Ishikawa (cell line): ENCODE measurements at regions not wholly inside any gene's neighbourhood (a gene's known extent, or its start where the extent isn't known, plus 50 kb on each side); places are given as distances from the start of the nearest gene placed in this dataset.

ENCODE experiments used
- CEBPB ChIP-seq: IDR thresholded peaks from 2 replicates; pipeline ENCODE4 v1.6.1; 2012
- CREB1 ChIP-seq: IDR thresholded peaks from 2 replicates; pipeline ENCODE4 v1.6.1; 2012; ENCODE audit warnings: low read depth
- EGR1 ChIP-seq: IDR thresholded peaks from 2 replicates; pipeline ENCODE4 v1.6.1; 2012
- EP300 ChIP-seq: IDR thresholded peaks from 2 replicates; pipeline ENCODE4 v1.6.1; 2012; ENCODE audit warnings: borderline replicate concordance
- FOXM1 ChIP-seq: IDR thresholded peaks from 2 replicates; pipeline ENCODE4 v1.6.1; 2012; ENCODE audit warnings: low read depth, borderline replicate concordance
- MAX ChIP-seq: IDR thresholded peaks from 2 replicates; pipeline ENCODE4 v1.6.1; 2012
- NFIC ChIP-seq: IDR thresholded peaks from 2 replicates; pipeline ENCODE4 v1.6.1; 2012
- RAD21 ChIP-seq: IDR thresholded peaks from 2 replicates; pipeline ENCODE4 v1.6.1; 2012; ENCODE audit warnings: low read depth
- REST ChIP-seq: IDR thresholded peaks from 2 replicates; pipeline ENCODE4 v1.6.1; 2012; ENCODE audit warnings: low read depth, mild to moderate bottlenecking
- TAF1 ChIP-seq: IDR thresholded peaks from 2 replicates; pipeline ENCODE4 v1.6.1; 2012; ENCODE audit warnings: low read depth, mild to moderate bottlenecking
- TCF12 ChIP-seq: IDR thresholded peaks from 2 replicates; pipeline ENCODE4 v1.6.1; 2012; ENCODE audit warnings: low read depth
- TEAD4 ChIP-seq: IDR thresholded peaks from 2 replicates; pipeline ENCODE4 v1.6.1; 2012
- USF1 ChIP-seq: IDR thresholded peaks from 2 replicates; pipeline ENCODE4 v1.6.1; 2012
- YY1 ChIP-seq: IDR thresholded peaks from 2 replicates; pipeline ENCODE4 v1.6.1; 2012; ENCODE audit warnings: low read depth
- ZBTB7A ChIP-seq: IDR thresholded peaks from 2 replicates; pipeline ENCODE4 v1.6.1; 2012; ENCODE audit warnings: low read depth

DNA sequence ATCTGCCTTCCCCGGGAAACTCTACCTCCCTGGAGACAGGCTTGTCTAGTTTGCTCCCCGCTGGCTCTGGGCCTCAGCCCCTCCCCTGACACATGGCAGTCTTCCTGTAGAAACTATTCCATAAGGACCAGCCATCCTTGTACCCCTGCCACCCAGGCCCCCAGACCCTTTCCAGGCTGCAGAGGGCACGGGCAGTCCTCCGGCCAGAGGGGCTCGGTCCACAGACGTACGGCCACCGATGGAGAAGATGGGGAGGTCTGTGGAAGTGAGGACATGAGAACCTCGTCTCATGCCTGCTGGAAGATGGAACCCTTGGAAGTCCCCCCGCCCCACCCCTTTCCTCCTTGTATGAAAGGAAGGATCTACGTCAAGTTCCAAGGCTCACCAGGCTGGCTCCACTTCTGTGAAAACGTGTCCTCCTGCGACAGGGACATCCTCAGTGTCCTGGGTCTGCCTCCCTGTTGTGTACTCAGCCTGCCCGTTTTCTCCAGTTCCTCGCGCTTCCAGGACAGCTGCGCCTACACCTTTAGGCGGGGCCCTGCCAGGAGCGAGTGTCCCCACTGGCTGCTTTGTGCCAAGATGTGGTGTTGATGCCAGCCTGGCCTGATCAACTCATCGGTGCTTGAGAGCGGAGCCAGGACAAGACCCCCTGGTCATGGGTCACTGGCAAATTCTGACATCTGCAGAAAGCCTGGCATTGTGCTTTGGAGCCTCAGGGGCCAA lies 414.9 kb downstream of the GLRX3 start:
- TF ChIP-seq ZBTB7A (no peak), CEBPB (no peak), EP300 (no peak), EGR1 (no peak), YY1 (no peak), TEAD4 (no peak), RAD21 (no peak), TCF12 (no peak), FOXM1 (no peak), USF1 (no peak), TAF1 (no peak), NFIC (no peak), CREB1 (no peak), MAX (no peak), REST (no peak)

GRCh38 chr10:130551676-130552075 lies 415.5 kb downstream of the GLRX3 start:
- TF ChIP-seq EP300 (no peak), USF1 (no peak), FOXM1 (no peak), REST (no peak), RAD21 (no peak), CREB1 (no peak), YY1 (no peak), TAF1 (no peak), ZBTB7A (no peak), CEBPB (no peak), TEAD4 (no peak), MAX (no peak), NFIC (no peak)

DNA sequence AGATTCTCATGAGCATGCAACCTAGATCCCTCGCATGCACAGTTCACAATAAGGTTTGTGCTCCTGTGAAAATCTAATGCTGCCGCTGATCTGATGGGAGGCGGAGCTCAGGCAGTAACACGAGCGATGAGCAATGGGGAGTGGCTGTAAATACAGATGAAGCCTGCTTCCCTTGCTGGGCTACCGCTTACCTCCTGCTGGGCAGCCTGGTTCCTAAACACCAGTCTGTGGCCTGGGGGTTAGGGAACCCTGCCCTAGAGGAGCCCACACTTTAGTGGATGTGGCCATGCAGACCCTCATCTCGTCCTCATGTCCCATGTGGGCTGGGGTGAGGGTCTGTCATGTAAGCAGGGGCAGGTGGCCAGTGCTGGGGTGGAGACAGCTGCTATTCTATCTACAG lies 417.6 kb downstream of the GLRX3 start:
- TF ChIP-seq RAD21 (no peak), NFIC (no peak), TEAD4 (no peak), YY1 (no peak), EGR1 (no peak), EP300 (no peak), REST (no peak), TAF1 (no peak), TCF12 (no peak), USF1 (no peak), CREB1 (no peak), FOXM1 (no peak), CEBPB (no peak), MAX (no peak), ZBTB7A (no peak)
